ENCODE measurements at regions not wholly inside any gene's neighbourhood (a gene's known extent, or its start where the extent isn't known, plus 50 kb on each side); places are given as distances from the start of the nearest gene placed in this dataset.

DNA sequence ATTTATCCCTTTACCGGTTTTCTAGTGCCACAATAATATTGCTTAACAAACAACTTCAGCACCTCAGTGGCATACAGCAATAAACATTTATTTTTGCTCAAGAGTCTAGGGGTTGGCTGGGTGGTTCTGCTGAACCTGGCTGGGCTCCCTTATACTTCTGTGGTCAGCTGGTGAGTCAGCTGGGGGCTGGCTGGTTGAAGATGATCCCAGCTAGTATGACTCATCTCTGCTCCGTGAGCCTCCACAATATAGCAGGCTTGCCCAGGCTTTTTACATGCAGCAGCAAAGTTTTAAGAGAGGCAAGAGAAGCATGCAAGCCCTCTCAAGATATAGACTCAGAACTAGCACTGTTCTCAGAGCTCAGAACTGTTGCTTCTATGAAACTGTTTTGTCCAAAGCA lies 523.5 kb upstream of the CLINT1 start:
- no peak for DNase-seq (ENCODE audit: low read depth)
- no peak overlapping the region for H3K4me3 ChIP-seq (ENCODE audit: low read depth, low read length)
- no peak for TF ChIP-seq CTCF (IDR thresholded peaks at IDR 0.05; ENCODE audit: low read depth, low read length, missing control alignments)

GRCh38 chr5:158381614-158382160 lies 522.7 kb upstream of the CLINT1 start:
- no peak overlapping the region for H3K4me3 ChIP-seq (ENCODE audit: low read depth, low read length)
- no peak for DNase-seq (ENCODE audit: low read depth)
- TF ChIP-seq CTCF (IDR thresholded peaks at IDR 0.05; ENCODE audit: low read depth, low read length, missing control alignments) = no peak

DNA sequence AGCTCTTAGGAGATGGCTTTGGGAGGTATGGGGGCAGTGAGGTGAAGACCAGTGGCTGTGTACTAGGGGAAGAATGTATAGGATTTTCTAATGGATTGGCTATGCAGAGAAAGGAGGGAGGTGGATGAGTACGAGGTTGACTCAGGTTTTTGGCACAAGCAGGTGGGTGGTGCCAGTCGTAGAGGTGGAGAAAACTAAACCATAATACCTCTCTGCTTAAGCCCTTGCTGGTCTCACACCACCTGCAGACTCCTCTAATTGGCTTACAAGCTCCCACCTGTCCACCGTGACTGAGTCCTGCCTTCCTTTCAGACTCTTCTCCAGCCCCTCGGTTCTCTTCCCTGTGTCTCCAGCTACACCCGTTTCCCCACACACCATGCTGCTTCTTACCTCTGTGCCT lies 521.7 kb upstream of the CLINT1 start:
- TF ChIP-seq CTCF (IDR thresholded peaks at IDR 0.05; ENCODE audit: low read depth, low read length, missing control alignments) = no peak
- DNase-seq (ENCODE audit: low read depth) = no peak
- H3K4me3 ChIP-seq (ENCODE audit: low read depth, low read length) = no peak overlapping the region

GRCh38 chr5:158378931-158379330 lies 520.0 kb upstream of the CLINT1 start:
- TF ChIP-seq CTCF (IDR thresholded peaks at IDR 0.05; ENCODE audit: low read depth, low read length, missing control alignments) = no peak

DNA sequence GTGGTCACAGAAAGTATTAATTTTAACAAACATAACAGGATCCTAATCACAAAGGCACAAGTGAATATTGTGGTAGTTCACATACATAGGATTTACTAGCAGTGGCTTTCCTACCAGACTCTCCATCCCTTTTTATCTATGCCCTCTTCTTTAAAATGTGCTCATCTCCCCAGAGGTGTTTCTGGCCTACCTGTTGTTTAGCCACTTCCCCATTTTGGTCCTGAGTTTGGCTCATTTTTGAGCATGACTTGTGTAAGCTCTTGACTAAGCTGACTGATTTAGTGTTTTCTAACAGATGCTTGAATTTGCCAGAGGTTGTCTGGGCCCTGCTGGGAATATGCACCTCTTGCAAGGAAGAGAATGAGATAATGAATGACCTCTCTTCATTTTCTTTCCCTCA lies 517.7 kb upstream of the CLINT1 start:
- no peak for DNase-seq (ENCODE audit: low read depth)
- no peak for TF ChIP-seq CTCF (IDR thresholded peaks at IDR 0.05; ENCODE audit: low read depth, low read length, missing control alignments)
- H3K4me3 ChIP-seq (ENCODE audit: low read depth, low read length) = no peak overlapping the region

More at GRCh38 chr5:158378931-158379330, 520.0 kb upstream of the CLINT1 start:
- no peak overlapping the region for H3K4me3 ChIP-seq (ENCODE audit: low read depth, low read length)
- DNase-seq (ENCODE audit: low read depth) = no peak

GRCh38 chr5:158375531-158375930 lies 516.6 kb upstream of the CLINT1 start:
- no peak overlapping the region for H3K4me3 ChIP-seq (ENCODE audit: low read depth, low read length)
- no peak for DNase-seq (ENCODE audit: low read depth)
- TF ChIP-seq CTCF (IDR thresholded peaks at IDR 0.05; ENCODE audit: low read depth, low read length, missing control alignments) = no peak

- H3K4me3 ChIP-seq (ENCODE audit: low read depth, low read length) = no peak overlapping the region
- no peak for TF ChIP-seq CTCF (IDR thresholded peaks at IDR 0.05; ENCODE audit: low read depth, low read length, missing control alignments)
- no peak for DNase-seq (ENCODE audit: low read depth)
These were observed 514.9 kb upstream of the CLINT1 start for GRCh38 chr5:158373608-158374395.

All from GM12864 (cell line).